ENCODE measurements at regions not wholly inside any gene's neighbourhood (a gene's known extent, or its start where the extent isn't known, plus 50 kb on each side); places are given as distances from the start of the nearest gene placed in this dataset.

- WGBS, 4 donors = 51 to 77% (median 69%) methylated on average over 1 of the region's 1 CpG
- no peak for DNase-seq
- intact Hi-C loops (cut with DNase I) = no loop called here
- H3K9me3 ChIP-seq (replicated peaks in 1 of 3) = no peaks in the 10 kb centered on the region
- H3K27me3 ChIP-seq = no peaks in the 10 kb centered on the region
- TF ChIP-seq POLR2A (IDR thresholded peaks at IDR 0.05) = no peak
- H3K27ac ChIP-seq = no peak overlapping the region
- no peaks in the 10 kb centered on the region for H3K36me3 ChIP-seq (replicated peaks in 1 of 2)
- H3K4me1 ChIP-seq (replicated peaks in 1 of 2) = peaks cover 0 to 11% of the 10 kb centered on the region in 2 donors
- no peak overlapping the region for H3K4me3 ChIP-seq
These were observed 256.5 kb downstream of the HACE1 start for GRCh38 chr6:104603108-104603745.

GRCh38 chr6:104601721-104602120 is 258.0 kb downstream of the HACE1 start:
- Histone ChIP-seq H3K36me3 (replicated peaks in 1 of 2) (no peaks in the 10 kb centered on the region), H3K27ac (peak overlapping the region in 1 of 5 donors; percentile 50)

GRCh38 chr6:104601131-104601651 is 258.5 kb downstream of the HACE1 start:
- DNase-seq = no peak
- 38 to 49% (median 41%) methylated on average over 6 of the region's 6 CpGs for WGBS, 4 donors
- Histone ChIP-seq H3K4me3 (peak overlapping the region in 1 of 4 donors; percentile 34), H3K27me3 (no peaks in the 10 kb centered on the region), H3K27ac (no peak overlapping the region), H3K4me1 (replicated peaks in 1 of 2) (peaks cover 0 to 11% of the 10 kb centered on the region in 2 donors), H3K9me3 (replicated peaks in 1 of 3) (no peaks in the 10 kb centered on the region), H3K36me3 (replicated peaks in 1 of 2) (no peaks in the 10 kb centered on the region)
- TF ChIP-seq POLR2A (IDR thresholded peaks at IDR 0.05) (no peak), CTCF (IDR thresholded peaks at IDR 0.05) (no peak)
- intact Hi-C loops (cut with DNase I) = no loop called here

More at GRCh38 chr6:104601721-104602120, 258.0 kb downstream of the HACE1 start:
- intact Hi-C loops (cut with DNase I) = no loop called here
- Histone ChIP-seq H3K9me3 (replicated peaks in 1 of 3) (no peaks in the 10 kb centered on the region), H3K4me1 (replicated peaks in 1 of 2) (peaks cover 0 to 11% of the 10 kb centered on the region in 2 donors), H3K27me3 (no peaks in the 10 kb centered on the region), H3K4me3 (peak overlapping the region in 1 of 4 donors; percentile 34)
- WGBS, 4 donors = 30 to 35% (median 33%) methylated on average over 3 of the region's 3 CpGs
- DNase-seq = no peak
- TF ChIP-seq POLR2A (IDR thresholded peaks at IDR 0.05) = no peak
- TF ChIP-seq CTCF (IDR thresholded peaks at IDR 0.05) = no peak

GRCh38 chr6:104600639-104600931 is 259.1 kb downstream of the HACE1 start:
- Histone ChIP-seq H3K27me3 (no peaks in the 10 kb centered on the region), H3K9me3 (replicated peaks in 1 of 3) (no peaks in the 10 kb centered on the region), H3K4me3 (no peak overlapping the region), H3K4me1 (replicated peaks in 1 of 2) (peaks cover 0 to 11% of the 10 kb centered on the region in 2 donors), H3K27ac (no peak overlapping the region), H3K36me3 (replicated peaks in 1 of 2) (no peaks in the 10 kb centered on the region)
- 38 to 62% (median 43%) methylated on average over 2 of the region's 2 CpGs for WGBS, 4 donors
- intact Hi-C loops (cut with DNase I) = no loop called here
- no peak for TF ChIP-seq CTCF (IDR thresholded peaks at IDR 0.05)
- TF ChIP-seq POLR2A (IDR thresholded peaks at IDR 0.05) = no peak
- DNase-seq = no peak
